ENCODE measurements at regions not wholly inside any gene's neighbourhood (a gene's known extent, or its start where the extent isn't known, plus 50 kb on each side); places are given as distances from the start of the nearest gene placed in this dataset.

- no peak overlapping the region for H3K27ac ChIP-seq (ENCODE audit: insufficient read length, low read depth, low read length)
- Mint-ChIP-seq H3K9me3 (no peaks in the 10 kb centered on the region), H3K27ac (no peak overlapping the region), H3K4me1 (peaks cover 5 to 7% of the 10 kb centered on the region in 2 experiments), H3K27me3 (ENCODE audit: low read depth) (no peaks in the 10 kb centered on the region), H3K4me3 (no peak overlapping the region), H3K36me3 (ENCODE audit: insufficient read depth in 1 of 3, low read depth in 3 of 3) (no peaks in the 10 kb centered on the region)
- no peak overlapping the region for H4K5ac ChIP-seq (ENCODE audit: insufficient read length, low read depth, low read length)
- no peak overlapping the region for H2AFZ ChIP-seq (ENCODE audit: low read length)
- H3K9me3 ChIP-seq (ENCODE audit: control insufficient read depth, low read depth, low read length): no peaks in the 10 kb centered on the region
- DNase-seq: no peak
- no peak overlapping the region for H2BK15ac ChIP-seq (ENCODE audit: low read depth, low read length)
- H3K56ac ChIP-seq (ENCODE audit: insufficient read length, low read depth, low read length): no peak overlapping the region
- H2AK5ac ChIP-seq (ENCODE audit: insufficient read length, low read length): no peak overlapping the region
- H4K91ac ChIP-seq (ENCODE audit: insufficient read length, low read depth, low read length): no peak overlapping the region
- H3K4me2 ChIP-seq (ENCODE audit: insufficient read depth, insufficient read length, low read length): no peak overlapping the region
- H3T11ph ChIP-seq (ENCODE audit: low read length): no peak overlapping the region
- no peak overlapping the region for H3K23ac ChIP-seq (ENCODE audit: insufficient read length, low read depth, low read length)
- no peaks in the 10 kb centered on the region for H4K20me1 ChIP-seq (ENCODE audit: control insufficient read depth, insufficient read depth, insufficient read length)
- WGBS (ENCODE audit: extremely low coverage, insufficient read length, low lambda C conversion rate): no CpG with 5 or more reads among the region's 1 CpG
- no peaks in the 10 kb centered on the region for H3K79me1 ChIP-seq (ENCODE audit: insufficient read depth, low read depth, low read length, poor library complexity, severe bottlenecking)
- H3K14ac ChIP-seq (ENCODE audit: insufficient read depth, low read length): no peak overlapping the region
- H4K8ac ChIP-seq (replicated peaks; ENCODE audit: insufficient read length, low read depth, low read length): no peak overlapping the region
- no peaks in the 10 kb centered on the region for H3K4me1 ChIP-seq (ENCODE audit: insufficient read depth, low read length)
- H2BK20ac ChIP-seq (ENCODE audit: low read depth, low read length, poor library complexity, severe bottlenecking): no peak overlapping the region
- no peak overlapping the region for H2BK5ac ChIP-seq (ENCODE audit: insufficient read length, low read length)
- H3K9ac ChIP-seq (ENCODE audit: extremely low read depth, insufficient read length, low read length): no peak overlapping the region
- no peaks in the 10 kb centered on the region for H3K79me2 ChIP-seq (ENCODE audit: insufficient read depth, low read length)
- no peaks in the 10 kb centered on the region for H3K27me3 ChIP-seq (ENCODE audit: insufficient read depth, low read length)
- no peak overlapping the region for H3K18ac ChIP-seq (ENCODE audit: insufficient read length, low read depth, low read length)
- H3K4ac ChIP-seq (ENCODE audit: low read depth, low read length): no peak overlapping the region
- no peaks in the 10 kb centered on the region for H3K23me2 ChIP-seq (ENCODE audit: insufficient read length, low read depth, low read length, poor library complexity, severe bottlenecking)
- TF ChIP-seq CTCF (conservative IDR thresholded peaks at IDR 0.05): no peak
- H2BK12ac ChIP-seq (ENCODE audit: insufficient read length, low read depth, low read length): no peak overlapping the region
- H2BK120ac ChIP-seq (ENCODE audit: low read depth, low read length, poor library complexity, severe bottlenecking): no peak overlapping the region
Measured at GRCh38 chr4:115668396-115668795, 555.0 kb upstream of the NDST4 start.
